HG03575 (cell line): ENCODE measurements at regions not wholly inside any gene's neighbourhood (a gene's known extent, or its start where the extent isn't known, plus 50 kb on each side); places are given as distances from the start of the nearest gene placed in this dataset.
A peak's percentile ranks its signal among the peaks of the same experiment; 100 is the strongest.

Experiments
- ATAC-seq: cut with Tn5 transposase; IDR thresholded peaks from one replicate; pipeline ENCODE4 v1.9.1; 2021; ENCODE audit not compliant: unreplicated experiment, insufficient number of reproducible peaks, low FRiP score; ENCODE audit errors: extremely low read depth

- no peak for ATAC-seq
Measured at GRCh38 chr13:47005756-47006414, 109.0 kb upstream of the HTR2A start.

DNA sequence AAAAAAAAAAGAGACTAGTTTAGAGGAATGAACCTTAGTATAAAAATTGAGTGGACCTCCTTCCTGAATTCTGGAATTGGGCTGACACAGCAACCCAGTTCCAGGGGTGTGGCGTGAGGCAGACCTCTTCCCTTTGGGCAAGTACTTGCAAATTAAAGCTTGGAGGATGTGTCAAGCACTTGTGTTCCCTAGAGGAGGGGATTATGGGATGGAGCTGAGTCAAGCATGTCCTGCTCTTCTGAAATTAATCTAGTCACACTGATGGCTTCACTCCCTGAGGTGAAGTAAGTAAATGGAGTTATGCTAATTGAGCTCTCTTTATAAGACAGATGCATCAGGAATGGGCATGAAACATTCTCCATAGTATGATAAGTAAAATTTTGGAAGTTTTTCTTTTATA is 107.7 kb upstream of the HTR2A start:
- no peak for ATAC-seq

DNA sequence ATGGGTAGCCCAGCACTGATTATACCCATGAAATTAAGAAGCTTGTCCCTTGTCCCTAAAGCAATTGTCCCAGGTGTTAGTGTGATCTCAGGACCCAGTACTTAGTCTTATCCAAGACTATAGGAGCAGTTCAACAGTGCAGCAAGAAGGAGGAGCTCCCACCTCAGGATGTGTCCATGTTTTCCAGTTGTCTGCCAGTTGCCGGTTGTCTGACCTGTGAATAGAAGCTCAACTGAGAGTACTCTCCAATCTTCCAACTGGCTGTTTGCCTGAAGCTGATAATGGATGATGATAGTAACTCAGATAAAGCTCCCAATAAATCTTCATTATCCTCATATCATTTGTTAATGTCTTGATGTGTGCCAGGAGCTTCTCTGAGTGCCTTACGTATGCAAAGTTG is 107.2 kb upstream of the HTR2A start:
- ATAC-seq: no peak

DNA sequence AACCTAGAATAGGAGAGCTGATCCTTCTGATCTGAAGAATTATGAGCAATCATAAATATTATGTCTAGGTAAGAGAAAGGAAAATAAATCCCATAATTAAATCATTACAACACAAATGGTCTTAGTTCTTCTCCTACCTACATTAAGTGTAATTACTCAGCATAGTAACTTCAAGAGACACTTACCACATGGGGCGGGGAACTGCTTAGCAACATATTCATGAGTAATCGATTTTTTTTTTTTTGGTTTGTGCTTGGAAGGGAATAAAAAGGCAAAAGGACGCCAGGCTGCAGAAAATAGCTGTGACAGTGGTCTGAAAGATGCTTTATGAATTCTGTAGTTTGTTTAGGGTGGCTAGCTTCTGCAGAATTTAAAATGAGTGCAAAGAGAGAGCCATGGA is 103.3 kb upstream of the HTR2A start:
- ATAC-seq: no peak

- ATAC-seq: no peak
Measured at GRCh38 chr13:46996316-46997030, 99.6 kb upstream of the HTR2A start.

- ATAC-seq: peak; percentile 96
Measured at GRCh38 chr13:46995874-46996273, 99.0 kb upstream of the HTR2A start.

DNA sequence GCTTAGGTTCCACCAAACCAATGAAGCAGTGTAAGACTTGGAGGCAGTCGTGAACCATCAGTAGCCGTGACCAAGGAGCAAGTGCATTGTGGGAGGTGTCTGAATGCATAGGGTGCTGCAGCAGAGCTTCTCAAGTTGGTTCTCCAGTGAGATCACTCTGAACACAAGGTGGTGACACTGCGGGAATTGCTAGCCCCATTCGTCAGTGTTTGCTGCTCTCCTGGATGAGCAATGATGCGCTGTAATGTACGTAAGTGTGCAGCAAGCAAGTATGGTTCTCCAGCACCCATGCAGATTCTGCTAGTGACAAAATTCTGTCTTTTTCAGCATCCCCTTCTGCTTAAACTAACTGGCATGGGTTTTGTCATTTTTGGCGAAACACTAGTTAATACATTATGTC is 97.6 kb upstream of the HTR2A start:
- ATAC-seq: no peak

- ATAC-seq: no peak
Measured at GRCh38 chr13:46992383-46992952, 95.6 kb upstream of the HTR2A start.

DNA sequence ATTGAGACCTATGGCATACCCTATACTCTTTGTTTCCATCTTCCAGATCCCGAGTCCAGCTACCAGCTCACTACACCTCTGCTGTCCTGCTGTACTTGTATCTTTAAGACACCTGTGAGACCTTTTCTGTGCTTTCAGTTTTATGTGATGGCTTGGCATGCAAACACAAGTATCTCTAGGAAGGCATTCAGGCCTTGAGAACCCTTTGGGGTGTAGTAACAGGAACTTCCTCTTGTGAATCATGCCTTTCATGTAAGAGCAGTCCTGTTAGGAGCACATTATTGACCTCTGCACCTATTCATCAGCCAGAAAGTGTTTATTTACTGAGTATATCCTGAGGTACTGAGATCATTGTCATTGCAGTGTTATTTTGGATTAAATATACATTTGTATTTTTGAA is 87.0 kb upstream of the HTR2A start:
- ATAC-seq: peak; percentile 58

GRCh38 chr13:46982856-46983582 is 86.2 kb upstream of the HTR2A start:
- peak; percentile 92 for ATAC-seq

- no peak for ATAC-seq
Measured at GRCh38 chr13:46975173-46975572, 78.3 kb upstream of the HTR2A start.

DNA sequence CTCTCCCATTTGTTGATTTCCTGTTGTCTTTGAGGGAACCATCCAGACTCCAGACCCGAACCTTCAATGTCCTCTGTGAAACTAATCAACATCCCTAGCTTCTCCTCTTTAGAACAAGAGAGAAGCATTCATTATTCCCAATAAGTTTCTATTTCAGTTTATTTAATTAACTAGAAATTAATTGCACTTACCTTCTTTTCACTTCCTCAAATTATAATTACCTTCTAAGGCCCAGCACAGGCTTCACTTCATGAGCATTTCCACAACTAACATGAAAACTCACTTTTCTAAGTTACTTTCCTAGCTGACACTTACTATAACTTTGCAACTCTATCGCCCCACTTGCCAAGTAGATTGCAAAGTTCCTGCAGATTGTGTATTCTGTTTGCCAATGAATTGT is 71.6 kb upstream of the HTR2A start:
- no peak for ATAC-seq

DNA sequence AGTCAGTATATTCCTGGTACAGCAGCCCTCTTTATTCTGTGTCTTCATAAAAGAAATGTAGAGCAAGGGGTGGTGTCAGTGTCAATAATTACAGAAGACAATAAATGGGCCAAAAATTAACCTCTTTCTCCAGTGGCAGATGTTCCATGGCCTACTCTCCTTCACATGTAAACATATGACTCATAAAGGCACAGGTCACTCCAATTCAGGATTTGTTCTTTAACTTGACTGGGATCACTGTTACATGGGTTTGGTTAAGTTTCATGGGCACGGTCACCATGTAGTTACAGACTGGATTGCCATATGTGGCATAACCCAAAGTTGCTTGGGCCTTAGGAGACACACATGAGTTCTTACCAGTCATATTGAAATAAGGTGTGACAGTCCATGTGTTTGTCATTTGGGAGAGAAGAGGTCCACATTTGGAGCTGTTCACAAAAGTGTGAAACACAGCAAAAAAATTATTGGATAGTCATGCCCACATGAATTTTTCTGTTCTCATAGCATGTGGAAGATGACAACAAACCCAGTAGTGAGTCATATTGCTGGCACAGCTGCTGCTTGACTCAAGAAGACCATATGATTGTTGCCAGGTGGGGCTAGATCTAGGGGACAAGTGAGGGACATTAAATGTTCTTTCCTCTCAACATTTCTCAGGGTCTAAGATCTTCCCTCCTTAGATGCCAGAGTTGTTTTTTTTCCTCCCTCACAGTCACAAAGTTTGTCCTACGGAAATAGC is 68.1 kb upstream of the HTR2A start:
- ATAC-seq: no peak

- no peak for ATAC-seq
Measured at GRCh38 chr13:46963904-46964303, 67.1 kb upstream of the HTR2A start.

- no peak for ATAC-seq
Measured at GRCh38 chr13:46962281-46962941, 65.6 kb upstream of the HTR2A start.

DNA sequence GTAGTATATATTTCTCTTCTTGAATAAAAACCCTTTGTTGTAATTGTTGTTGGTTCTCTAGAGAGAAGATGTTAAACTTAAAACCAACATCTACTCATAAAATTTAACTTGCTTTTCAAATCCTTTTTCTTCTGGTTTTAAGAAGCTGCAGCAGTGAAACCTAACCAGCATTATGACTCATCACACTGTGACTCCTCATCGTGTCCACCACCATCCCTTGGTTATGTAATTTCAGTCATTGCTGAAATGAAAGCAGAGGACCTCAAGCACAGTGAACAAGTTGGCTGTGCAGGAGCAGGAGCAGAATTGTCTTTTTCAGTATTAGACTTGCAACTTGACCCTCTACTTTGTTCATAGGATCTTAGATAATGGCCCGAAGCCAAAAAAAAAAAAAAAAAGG is 64.9 kb upstream of the HTR2A start:
- ATAC-seq: peak; percentile 94

DNA sequence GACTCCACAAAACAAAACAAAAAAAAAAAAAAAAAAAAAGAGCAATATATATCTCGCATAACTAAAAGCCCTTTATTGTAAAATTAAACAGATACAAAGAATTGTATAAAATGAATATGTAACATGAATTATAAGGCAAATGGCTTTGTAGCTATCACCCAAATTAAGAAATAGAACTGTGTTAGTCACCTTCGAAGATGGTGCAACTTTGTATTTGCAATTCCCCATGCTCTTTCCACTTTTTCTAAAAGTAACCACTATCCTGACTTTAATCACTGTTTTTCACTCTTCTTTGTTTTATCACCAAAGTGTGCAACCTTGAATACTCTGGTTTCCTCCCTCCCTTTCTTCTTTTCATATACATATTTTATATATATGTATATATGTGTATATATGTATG is 57.1 kb upstream of the HTR2A start:
- ATAC-seq: no peak

GRCh38 chr13:46953331-46953730 is 56.5 kb upstream of the HTR2A start:
- no peak for ATAC-seq

DNA sequence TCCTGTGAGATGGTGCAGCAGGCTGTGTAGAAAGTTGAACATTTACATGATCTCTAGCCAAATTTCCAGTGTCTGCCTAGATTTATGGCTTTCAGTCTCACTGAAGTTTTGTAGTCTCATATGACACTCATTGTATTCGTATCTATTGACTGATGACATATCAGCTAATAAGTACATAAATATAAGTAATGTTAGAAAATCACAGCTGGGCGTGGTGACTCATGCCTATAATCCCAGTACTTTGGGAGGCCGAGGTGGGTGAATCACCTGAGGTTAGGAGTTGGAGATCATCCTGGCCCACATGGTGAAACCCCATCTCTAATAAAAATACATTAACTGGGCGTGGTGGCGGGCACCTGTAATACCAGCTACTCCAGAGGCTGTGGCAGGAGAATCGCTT is 54.7 kb upstream of the HTR2A start:
- ATAC-seq: no peak
